ENCODE measurements at regions not wholly inside any gene's neighbourhood (a gene's known extent, or its start where the extent isn't known, plus 50 kb on each side); places are given as distances from the start of the nearest gene placed in this dataset.
"Not testable (repeated sequence)": the region's sequence is repeated elsewhere in the genome, so short reads cannot be mapped to it uniquely, and the experiment has no call there.

DNA sequence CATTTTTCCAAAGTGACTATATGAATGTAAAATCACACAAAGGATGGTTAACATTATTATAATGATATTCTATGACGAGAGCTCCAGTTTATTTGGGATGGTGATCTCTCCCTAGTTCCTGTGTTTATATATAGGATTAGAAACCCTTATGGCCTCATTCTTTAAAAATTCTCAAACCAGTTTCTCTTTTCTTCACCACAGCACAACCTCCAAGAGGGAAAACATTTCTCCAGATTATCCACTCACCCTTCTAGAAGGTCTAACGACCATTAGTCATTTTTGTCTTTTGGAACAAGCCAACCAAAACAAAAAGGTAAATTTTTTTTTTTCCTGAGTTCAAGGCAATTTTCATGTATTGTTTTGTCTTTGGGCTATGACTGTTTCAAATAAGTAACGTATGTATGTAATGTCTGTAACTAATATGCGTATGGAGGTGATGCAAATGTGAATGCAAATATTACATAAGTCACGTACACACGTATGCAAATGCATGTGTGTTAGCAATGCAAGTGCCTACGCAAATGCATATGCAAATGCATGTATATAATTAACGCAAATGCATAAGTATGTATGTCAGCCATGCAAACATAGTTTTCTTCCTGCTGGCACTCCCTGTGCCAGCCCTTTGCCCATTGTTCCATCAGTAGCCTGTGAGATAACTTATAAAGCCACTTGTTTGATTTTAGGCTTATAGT is 72.5 kb upstream of the MORC3 start:
- no peak for DNase-seq

GRCh38 chr21:36249576-36250422 is 70.2 kb upstream of the MORC3 start:
- no peak for DNase-seq

DNA sequence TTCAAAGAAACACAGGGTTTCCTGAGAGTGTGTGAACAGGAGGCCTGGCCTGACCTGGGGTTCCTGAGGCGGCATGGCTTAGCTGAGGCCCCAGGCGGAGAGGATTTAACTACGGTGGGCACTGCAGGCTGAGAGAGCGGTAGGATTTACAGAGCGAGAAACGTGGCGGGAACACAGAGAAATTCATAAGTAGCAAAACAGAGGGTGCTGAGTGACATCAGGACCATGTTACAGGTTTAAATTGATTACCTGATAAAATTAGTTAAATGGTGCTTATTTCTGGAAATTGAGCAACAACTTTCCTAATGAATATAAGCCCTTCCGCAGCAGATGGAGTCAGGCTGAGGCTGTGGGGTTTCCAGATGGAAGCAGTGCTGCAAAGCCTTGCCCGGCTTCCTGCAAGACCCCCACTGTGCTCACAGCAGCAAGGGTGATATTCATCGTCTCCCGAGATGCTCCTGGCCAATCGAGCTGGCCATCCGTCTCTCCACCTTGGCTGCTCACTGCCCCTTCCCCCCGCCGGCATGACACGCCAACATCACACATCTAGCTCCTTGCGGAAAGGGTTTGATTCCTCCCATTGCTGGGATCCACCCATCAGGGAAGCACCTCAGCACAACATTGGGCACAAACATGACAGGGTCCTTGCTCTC is 69.4 kb upstream of the MORC3 start:
- no peak for DNase-seq

DNA sequence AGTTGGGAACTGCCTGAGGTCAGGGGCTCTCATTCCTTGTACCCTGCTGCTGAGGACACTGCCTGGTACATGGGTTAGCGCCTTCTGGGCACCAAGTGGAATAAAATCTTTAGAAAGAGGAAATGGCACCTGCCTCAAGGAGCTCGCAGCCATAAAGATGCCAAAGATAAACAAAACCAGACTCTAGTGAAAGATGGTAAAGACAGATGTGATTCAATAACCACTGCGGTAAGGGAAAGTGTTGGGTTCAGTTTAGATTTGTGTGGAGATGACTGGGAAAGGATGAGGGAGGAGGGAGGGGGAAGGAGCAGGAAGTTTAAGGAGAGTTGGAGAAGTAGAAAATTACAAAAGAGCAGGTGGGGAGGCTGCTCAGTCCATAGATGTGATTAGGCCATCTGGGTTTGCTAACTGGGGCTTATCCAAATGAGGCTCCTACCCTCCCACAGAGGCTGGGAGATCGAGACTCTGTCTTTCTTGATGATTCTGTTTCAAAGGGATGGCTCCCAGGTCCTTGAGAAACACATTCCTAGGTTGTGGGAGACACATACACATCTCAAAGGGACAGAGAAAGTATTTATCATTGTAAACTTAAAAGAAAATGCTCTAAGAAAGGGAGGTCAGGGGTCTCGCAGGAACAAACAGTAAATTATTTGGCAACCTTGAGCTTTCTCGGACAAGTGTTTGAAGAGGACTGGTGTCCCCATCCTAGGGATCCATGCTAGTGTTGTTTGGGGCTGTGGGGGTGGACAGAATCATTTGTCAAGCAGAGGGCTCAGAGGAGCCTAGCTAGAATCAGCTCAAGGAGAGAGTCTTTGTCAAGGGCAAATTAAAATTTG is 65.7 kb upstream of the MORC3 start:
- no peak for DNase-seq

DNA sequence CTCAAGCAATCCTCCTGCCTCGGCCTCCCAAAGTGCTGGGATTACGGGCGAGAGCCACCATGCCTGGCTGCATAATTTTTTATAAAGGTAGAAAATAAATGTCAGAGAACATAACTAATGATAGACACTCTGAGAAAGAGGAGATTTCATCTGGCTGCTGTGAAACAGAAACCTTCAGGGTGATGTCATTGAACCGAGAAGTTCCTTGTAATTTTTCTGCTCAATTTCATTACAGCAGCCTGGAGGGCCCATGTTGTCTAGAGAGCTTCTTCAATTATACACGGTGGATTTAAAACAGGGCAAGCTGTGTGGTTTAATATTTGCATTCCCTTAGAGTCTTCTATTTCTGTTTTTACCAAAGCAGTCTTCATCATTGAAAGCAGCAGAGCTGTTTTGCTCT is 64.3 kb upstream of the MORC3 start:
- no peak for DNase-seq

GRCh38 chr21:36257657-36258056 is 62.3 kb upstream of the MORC3 start:
- no peak for DNase-seq

- peak; percentile 38 to 77 for DNase-seq
Observed at GRCh38 chr21:36260030-36260787, 59.8 kb upstream of the MORC3 start.

DNA sequence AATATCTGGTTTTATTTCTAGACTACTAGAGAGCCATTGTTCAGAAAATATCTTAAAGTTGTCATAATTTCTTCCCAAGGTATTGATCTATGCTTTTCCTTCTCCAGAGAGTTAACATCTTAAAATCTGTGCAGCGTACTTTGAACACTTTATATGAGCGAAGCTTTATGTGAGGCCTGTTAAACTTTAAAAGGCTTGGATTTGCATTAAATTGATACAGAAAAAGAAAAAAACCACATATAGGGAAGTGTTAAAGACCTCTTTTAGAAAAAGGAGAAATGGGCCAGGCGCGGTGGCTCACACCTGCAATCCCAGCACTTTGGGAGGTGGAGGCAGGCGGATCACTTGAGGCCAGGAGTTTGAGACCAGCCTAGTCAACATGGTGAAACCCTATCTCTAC is 59.2 kb upstream of the MORC3 start:
- DNase-seq: peak in 1 of 2 donors; percentile 8

DNA sequence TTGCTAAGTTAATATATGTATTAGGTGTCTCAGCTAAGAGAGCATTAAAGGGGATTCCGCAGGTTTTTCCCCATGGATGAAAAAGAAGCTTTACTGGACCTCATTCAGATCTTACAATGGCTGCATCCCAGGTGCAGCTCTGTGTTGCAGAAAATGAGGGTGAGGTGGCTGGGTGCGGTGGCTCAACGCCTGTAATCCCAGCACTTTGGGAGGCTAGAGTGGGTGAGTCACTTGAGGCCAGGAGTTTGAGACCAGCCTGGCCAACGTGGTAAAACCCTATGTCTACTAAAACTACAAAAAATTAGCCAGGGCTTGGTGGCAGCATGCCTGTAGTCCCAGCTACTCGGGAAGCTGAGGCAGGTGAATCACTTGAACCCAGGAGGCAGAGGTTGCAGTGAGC is 58.5 kb upstream of the MORC3 start:
- DNase-seq: no peak

- no peak for DNase-seq
Observed at GRCh38 chr21:36263797-36264196, 56.2 kb upstream of the MORC3 start.

DNA sequence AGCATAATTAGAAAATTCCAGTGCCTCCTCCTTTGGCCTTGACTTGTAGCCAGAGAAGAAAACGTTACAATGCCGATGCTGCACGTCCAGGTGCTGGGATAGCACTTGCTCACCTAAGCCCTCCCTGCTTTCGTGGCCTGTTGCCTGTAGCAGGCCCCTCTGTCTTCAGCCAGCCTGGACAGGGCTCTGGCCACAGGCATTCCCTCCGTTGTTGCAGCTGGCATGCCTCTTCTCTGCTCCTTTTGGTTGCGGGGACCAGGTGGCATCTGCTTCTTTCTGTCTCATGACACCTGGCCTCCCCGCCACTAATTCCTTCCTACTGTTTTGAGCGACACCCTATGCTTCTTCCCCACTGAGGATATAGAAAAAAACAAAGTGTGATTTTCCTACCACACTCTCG is 54.6 kb upstream of the MORC3 start:
- DNase-seq: no peak

DNA sequence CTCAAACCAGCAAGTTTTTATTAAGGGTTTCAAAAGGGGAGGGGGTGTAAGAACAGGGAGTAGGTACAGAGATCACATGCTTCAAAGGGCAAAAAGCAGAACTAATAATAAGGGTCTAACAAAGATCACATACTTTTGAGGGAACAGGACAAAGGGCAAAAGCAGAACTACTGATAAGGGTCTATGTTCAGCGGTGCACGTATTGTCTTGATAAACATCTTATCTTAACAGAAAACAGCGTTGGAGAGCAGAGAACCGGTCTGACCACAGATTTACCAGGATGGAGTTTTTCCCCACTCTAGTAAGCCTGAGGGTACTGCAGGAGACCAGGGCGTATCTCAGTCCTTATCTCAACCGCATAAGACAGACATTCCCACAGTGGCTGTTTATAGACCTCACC is 52.2 kb upstream of the MORC3 start:
- DNase-seq: not testable (repeated sequence)

DNA sequence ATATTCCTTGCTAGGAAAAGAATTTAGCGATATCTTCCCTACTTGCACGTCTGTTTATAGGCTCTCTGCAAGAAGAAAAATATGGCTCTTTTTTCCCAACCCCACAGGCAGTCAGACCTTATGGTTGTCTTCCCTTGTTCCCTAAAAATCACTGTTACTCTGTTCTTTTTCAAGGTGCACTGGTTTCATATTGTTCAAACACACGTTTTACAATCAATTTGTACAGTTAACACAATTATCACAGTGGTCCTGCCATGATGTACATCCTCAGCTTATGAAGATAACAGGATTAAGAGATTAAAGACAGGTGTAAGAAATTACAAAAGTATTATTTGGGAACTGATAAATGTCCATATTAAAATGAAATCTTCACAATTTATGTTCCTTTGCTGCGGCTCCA is 51.7 kb upstream of the MORC3 start:
- DNase-seq: not testable (repeated sequence)
